Retinal pigment epithelial cell (primary cell): ENCODE measurements at regions not wholly inside any gene's neighbourhood (a gene's known extent, or its start where the extent isn't known, plus 50 kb on each side); places are given as distances from the start of the nearest gene placed in this dataset.

ENCODE experiments used
- DNase-seq: peaks from one replicate; pipeline ENCODE4 v3.0.0-alpha.2; 2010; ENCODE audit warnings: low read depth
- H3K4me3 ChIP-seq: 2 replicates; pipeline ENCODE4 v1.5.1; 2011; ENCODE audit warnings: mild to moderate bottlenecking, low read length, control low read depth, moderate library complexity
- CTCF ChIP-seq: conservative IDR thresholded peaks from 2 replicates; pipeline ENCODE4 v1.5.1; 2011; ENCODE audit warnings: low read depth, low read length, control low read depth, inconsistent platforms

- no peak for DNase-seq
- H3K4me3 ChIP-seq: no peak overlapping the region
- TF ChIP-seq CTCF: no peak
These were observed 120.5 kb upstream of the WNT4 start for GRCh38 chr1:22263359-22263758.

- TF ChIP-seq CTCF: no peak
- DNase-seq: no peak
These were observed 121.8 kb upstream of the WNT4 start for GRCh38 chr1:22264464-22265341.

GRCh38 chr1:22266141-22266540, 123.2 kb upstream of the WNT4 start:
- H3K4me3 ChIP-seq: no peak overlapping the region
- TF ChIP-seq CTCF: no peak
- DNase-seq: no peak

More at GRCh38 chr1:22264464-22265341, 121.8 kb upstream of the WNT4 start:
- no peak overlapping the region for H3K4me3 ChIP-seq

- DNase-seq: no peak
- TF ChIP-seq CTCF: no peak
- no peak overlapping the region for H3K4me3 ChIP-seq
These were observed 124.7 kb upstream of the WNT4 start for GRCh38 chr1:22267413-22268175.

- no peak for TF ChIP-seq CTCF
- no peak for DNase-seq
These were observed 125.4 kb upstream of the WNT4 start for GRCh38 chr1:22268327-22268726.

GRCh38 chr1:22271847-22272801, 129.2 kb upstream of the WNT4 start:
- DNase-seq: no peak
- TF ChIP-seq CTCF: no peak
- no peak overlapping the region for H3K4me3 ChIP-seq

More at GRCh38 chr1:22268327-22268726, 125.4 kb upstream of the WNT4 start:
- no peak overlapping the region for H3K4me3 ChIP-seq
